Suppressor macrophage treated with lipopolysaccharide for 1 hour (primary cell): ENCODE measurements at regions not wholly inside any gene's neighbourhood (a gene's known extent, or its start where the extent isn't known, plus 50 kb on each side); places are given as distances from the start of the nearest gene placed in this dataset.

Experiments
- DNase-seq, 3 donors: peaks; one replicate each; pipeline ENCODE4 v3.0.0-alpha.2; 2020 to 2022

DNA sequence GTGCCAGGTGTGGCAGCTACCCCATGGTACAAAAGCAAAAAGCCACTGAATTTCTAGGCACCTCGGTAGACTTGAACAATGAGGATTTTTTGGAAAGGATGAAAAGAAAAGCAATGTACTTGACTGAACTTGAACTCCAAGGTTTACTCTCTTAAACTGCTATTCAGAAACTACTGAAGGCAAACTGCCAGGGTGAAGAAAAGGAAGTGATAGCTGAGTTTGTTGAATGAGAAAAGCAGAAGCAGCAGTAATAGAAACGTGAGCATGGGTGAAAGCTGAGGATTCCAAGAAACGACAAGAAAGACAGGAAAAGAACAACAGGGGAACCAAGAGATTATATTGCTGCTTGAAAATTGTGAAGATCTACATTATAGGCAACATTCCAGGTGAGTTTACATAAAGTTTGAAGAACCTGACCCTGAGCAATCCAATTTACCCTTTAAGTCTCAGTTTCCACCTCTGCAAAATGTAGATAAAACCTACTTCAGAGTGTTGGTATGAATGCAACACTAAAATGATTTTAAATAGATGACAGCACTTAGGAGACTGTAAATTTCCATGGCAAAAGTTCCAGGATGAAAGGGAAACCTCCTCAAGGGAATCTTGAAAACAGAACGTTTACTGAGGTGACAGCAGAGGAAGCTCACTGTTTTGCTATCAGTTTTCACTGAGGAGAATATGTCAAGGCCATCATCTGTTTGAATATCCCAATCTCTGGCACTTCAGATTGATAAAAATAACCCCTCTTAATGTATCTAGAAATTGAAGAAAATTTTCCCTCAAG, 245.8 kb downstream of the SPATA31D1 start:
- peak; percentile 13 to 47 (median 44) for DNase-seq

DNA sequence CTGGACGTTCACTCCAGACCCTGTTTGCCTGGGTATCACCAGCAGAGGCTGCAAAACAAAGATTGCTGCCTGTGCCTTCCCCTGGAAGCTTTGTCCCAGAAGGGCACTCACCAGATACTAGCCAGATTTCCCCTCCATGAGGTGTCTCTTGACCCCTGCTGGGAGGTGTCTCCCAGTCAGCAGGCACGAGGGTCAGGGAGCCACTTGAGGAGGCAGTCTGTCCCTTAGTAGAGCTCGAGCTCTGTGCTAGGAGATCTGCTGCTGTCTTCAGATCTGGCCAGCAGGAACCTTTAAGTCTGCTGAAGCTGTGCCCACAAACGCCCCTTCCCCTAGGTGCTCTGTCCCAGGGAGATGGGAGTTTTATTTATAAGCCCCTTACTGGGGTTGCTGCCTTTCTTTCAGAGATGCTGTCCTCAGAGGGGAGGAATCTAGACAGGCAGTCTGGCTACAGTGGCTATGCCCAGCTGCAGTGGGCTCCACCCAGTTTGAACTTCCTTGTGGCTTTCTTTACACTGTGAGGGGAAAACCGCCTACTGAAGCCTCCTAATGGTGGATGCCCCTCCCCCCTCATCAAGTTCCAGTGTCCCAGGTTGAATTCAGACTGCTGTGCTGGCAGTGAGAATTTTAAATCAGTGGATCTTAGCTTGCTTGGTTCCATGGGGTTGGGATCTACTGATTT, 253.9 kb downstream of the SPATA31D1 start:
- peak in 2 of 3 donors; percentile 14 to 22 for DNase-seq

DNA sequence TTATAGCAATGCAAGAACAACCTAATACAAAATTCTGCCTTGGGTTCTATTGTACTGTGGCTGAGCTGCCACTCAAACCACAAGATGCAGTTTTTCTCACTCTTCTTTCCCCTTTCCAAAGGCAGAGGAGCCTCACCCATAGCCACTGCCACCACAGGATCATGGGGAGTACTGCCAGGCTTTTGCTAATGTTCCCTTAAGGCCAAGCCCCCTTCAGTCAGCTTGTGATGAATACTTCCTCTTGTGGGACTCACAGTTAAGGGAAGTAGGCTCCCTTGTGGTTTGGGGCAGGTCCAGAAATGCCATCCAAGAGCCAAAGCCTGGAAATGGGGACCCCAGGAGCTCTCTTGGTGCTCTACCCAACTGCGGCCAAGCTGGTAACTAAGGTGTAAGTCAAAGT, 258.7 kb downstream of the SPATA31D1 start:
- peak; percentile 81 to 84 (median 83) for DNase-seq

- peak in 1 of 3 donors; percentile 12 for DNase-seq
These were observed 263.5 kb downstream of the SPATA31D1 start for GRCh38 chr9:82252116-82252515.

DNA sequence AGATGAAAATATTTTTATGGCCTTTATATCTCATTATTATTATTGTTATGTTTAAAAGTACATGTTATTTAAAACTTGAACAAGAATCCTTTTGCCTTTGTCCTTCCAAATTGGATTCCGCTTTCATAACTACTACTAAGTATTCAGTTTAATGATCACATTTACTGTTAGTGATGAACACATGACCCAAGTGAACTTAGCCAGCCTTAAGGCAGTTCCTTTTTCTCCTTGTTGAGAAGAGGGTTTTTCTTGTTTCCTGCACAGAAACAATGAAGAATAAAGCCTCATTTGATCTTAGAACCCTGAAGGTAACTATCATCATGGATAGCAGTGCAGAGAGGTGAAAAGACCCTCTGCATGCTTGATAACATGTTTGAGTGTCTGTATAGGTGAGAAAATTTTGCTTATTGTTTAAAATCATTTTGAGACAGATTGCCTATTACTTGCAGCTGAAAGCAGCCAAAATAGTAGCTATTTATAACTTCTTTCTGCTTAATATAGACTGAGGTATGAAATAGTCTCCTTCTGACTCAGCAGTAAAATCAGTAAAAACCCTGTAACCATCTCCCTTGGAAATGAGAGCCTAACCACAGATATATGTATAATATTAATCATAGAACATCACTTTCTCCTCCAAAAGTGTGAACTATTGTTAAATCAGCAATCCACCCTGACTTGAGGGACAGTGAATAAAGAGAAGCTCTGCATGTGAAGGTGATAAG, 266.2 kb downstream of the SPATA31D1 start:
- peak in 2 of 3 donors; percentile 11 to 16 for DNase-seq

DNA sequence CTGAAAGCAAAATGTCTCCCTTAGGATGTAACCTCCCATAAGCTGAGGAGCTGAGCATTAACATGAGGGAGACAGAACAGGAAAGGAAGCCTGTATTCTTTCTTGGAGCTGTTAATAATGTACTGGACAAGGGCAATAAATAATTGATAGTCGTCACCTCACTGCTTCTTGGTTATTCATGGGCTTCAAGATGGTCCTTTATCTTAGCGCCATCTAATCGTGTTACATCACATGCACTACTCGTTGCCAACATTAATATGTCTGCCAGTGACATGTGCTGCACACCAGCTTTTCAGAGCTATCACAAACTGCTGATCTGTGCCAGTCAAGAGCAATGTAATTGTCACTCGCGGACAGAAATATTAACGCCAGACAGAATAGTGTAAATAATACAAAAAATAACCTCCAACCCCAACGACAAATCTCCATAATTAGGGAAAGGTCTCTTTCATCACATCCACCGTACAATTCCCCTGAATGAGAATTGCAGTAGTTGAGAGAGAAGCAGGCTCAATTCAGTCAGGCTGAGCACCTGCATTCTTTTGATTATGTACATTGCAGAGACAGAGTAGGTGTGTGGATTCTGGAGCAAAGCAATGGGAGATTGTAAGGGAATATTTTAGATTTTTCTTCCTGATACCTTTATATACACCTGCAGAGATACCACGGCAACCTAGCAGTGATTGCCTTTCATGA, 267.1 kb downstream of the SPATA31D1 start:
- no peak for DNase-seq

DNA sequence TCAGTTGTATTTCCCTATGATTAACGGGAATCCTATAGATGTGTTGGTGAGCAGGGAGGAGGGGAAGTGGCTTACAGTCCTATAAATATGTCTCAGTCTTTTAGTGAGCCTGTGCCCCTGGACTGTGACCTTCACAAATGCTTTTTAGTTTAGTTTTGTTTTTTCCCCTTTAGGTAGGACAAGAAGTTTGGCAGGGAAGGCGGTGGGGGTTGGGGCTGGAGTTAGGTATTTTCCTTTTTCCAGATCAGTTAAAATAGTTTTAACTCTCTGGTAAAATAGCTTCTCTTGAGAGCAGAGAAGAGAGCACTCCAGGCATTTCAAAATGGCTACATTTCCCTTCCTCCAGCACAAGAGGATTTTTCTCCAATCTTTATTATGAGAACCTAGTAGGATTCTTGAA, 272.1 kb downstream of the SPATA31D1 start:
- DNase-seq = no peak

DNA sequence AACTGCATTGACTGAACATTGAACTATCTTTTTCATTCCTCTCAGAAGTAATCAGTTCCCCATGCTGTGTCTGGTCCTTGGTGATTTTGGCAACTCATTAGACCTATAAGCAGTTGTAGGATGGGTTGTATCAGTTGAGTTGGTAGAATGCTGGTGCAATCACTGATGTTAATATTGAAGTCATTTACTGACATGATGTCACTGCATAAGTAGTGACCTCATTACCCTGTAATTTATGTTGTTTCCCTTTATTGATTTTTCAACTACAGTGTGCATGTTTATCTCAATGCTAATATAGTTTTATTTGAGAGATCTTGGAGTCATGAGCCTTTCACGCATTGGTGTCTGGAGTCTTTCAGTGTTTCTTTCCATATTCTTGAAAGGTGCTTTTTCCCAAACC, 275.0 kb downstream of the SPATA31D1 start:
- DNase-seq = no peak

GRCh38 chr9:82271106-82271561, 282.6 kb downstream of the SPATA31D1 start:
- peak in 1 of 3 donors; percentile 8 for DNase-seq

- DNase-seq = peak in 2 of 3 donors; percentile 8 to 17
These were observed 284.5 kb downstream of the SPATA31D1 start for GRCh38 chr9:82273121-82273520.

- DNase-seq = no peak
These were observed 286.8 kb downstream of the SPATA31D1 start for GRCh38 chr9:82275258-82275927.

DNA sequence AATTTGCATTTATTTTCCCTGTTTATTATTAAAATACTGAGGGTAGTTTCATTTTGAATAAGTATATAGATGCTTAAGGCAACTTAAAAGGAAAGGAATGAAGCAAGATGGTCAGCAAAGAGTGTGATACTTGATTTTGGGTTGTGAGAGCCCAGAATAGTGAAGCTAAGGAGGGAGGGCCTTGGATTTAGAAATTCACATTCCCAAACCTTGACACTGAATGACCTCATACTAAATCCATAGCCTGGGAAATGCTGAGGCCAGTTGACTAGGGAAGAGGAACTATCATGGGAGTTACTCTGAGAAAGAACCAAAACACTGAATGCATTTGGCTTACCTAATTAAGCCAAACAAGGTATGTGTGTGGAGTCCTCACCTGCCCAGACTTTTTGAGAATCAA, 292.5 kb downstream of the SPATA31D1 start:
- DNase-seq = no peak

DNA sequence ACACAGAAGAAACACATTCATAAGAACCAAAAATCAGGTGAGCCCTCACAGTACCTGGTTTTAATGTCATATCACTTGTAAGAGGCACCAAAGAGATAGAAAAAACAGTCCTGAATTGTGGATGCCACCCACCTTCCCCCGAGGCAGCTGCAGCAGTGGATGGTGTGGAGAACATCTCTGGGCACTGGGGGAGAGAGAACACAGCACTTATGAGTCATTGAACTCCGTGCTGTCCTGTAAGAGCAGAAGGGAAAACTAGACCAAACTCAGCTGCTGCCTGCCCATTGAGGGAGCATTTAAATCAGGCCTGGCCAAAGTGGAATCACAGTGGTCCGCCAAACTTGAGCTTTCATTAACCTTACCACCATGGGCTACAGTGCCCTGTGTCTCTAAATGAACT, 296.2 kb downstream of the SPATA31D1 start:
- DNase-seq = no peak

GRCh38 chr9:82295181-82295580, 306.6 kb downstream of the SPATA31D1 start:
- DNase-seq = no peak

DNA sequence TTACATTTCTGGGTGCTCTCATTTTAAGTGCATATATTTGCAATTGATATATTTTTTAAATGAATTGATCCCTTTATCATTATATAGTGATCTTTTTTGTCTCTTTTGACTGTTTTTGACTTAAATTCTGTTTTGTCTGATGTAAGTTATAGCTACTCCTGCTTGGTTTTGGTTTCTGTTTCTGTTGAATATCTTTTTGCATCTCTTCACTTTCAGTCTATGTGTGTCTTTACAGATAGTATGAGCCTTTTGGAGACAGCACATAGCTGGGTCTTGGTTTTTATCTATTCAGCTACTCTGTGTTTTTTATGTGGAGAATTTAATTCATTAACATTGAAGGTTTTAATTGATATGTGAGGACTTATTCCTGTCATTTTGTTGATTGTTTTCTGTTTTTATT, 311.3 kb downstream of the SPATA31D1 start:
- no peak for DNase-seq

DNA sequence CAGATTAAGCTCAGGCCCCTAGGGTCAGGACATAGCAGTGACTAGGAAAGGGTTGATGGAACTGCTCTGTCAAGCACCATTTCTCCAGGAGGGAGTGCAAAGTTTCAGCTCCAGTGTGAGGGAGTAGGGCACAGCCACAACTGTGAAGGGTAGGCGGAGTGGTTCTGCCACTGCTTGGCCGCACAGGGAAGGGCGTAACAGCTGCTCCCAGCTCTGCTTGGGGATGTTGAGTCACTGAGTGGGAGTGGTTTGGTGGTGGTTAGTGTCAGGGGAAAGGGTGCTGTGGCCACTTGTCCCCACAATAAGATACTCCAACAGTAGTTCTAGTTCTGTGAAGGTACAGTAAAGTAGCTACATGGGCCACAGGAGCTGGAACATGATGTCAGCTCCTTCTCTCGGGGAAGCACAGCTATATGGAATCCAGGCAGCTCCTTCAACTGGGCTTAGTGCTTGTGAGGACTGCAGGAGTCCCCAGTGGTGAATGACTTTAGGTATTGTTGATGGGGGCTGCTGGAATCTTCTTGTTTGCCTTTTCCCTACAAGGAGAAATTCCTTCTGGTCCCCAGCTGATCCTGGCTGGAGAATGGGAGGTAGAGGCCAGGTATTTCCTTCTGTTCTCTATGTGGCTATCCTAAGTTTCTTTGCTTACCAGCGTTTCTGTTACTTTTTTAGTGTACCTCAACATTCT, 314.5 kb downstream of the SPATA31D1 start:
- DNase-seq = no peak

DNA sequence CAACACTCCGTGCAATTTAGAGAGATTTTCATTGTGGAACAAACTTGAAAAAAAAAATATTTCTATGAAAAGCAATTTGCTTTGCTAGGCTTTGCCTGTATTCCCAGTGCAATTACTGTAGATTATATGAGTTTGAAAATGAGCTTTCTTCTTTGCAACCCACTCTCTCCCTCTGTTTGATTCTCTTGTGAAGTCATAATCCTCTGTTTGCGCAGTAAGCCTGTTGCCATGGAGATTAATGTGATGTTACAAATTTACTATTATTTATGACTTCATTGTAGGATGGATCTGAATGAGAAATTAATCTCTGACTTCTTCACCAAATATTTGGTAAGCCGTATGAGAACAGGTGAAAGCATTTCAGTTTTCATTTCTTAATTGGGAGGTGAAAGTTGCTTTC, 320.3 kb downstream of the SPATA31D1 start:
- DNase-seq = no peak

GRCh38 chr9:82313697-82314096, 325.1 kb downstream of the SPATA31D1 start:
- DNase-seq = no peak

DNA sequence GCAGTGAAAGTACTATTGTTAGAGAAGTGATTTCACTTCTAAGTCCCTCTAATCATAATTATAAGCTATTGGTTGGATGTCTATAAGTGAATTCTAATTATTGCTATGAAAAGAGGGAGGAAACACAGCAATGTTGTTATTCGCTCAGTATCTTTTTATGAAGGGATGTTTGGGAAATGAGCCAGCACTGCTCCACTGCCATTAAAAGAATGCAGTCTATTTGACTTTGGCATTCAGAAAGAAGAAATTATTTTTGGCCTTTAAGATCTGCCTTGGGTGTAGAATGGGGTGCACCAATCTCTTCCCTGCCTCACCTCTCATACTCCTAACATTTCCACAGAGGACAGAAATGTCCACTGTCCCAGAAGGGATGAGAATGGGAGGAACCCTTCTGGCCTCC, 332.0 kb downstream of the SPATA31D1 start:
- no peak for DNase-seq

DNA sequence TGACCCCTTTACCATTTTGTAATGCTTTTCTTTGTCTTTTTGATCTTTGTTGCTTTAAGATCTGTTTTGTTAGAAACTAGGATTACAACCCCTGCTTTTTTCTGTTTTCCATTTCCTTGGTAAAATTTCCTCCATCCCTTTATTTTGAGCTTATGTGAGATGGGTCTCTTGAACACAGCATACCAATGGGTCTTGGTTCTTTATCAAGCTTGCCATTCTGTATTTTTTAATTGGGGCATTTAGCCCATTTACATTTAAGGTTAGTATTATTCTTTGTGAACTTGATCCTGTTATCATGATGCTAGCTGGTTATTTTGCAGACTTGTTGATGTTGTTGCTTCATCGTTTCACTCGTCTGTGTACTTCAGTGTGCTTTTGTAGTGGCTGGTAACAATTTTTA, 337.3 kb downstream of the SPATA31D1 start:
- no peak for DNase-seq

- no peak for DNase-seq
These were observed 339.1 kb downstream of the SPATA31D1 start for GRCh38 chr9:82327641-82328040.

DNA sequence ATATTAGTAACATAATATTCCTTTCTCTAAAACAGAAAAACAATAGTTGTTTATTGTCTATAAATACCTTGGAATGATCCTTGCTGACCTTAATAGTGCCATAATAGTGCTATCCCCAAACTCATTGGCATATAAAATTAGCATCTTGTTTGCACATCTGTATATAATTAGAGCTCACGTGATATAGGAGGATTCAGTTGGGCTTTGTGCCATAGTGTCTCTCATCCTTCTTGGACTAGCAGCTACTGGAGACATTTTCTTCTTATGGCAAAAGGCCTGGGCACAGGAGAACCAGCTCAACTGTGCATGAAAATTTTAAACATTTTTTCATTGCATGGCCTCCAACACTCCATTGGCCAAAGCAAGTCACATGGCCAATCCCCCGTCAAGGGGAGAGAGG, 342.5 kb downstream of the SPATA31D1 start:
- no peak for DNase-seq
